NCI-H524 treated with DMSO at 0.1 percent for 48 hours (cell line): ENCODE measurements at regions not wholly inside any gene's neighbourhood (a gene's known extent, or its start where the extent isn't known, plus 50 kb on each side); places are given as distances from the start of the nearest gene placed in this dataset.
"Not testable (repeated sequence)": the region's sequence is repeated elsewhere in the genome, so short reads cannot be mapped to it uniquely, and the experiment has no call there.

Experiments used
- DNase-seq: peaks from one replicate; lab custom pipeline; 2025; lab: John Stamatoyannopoulos, UW

DNA sequence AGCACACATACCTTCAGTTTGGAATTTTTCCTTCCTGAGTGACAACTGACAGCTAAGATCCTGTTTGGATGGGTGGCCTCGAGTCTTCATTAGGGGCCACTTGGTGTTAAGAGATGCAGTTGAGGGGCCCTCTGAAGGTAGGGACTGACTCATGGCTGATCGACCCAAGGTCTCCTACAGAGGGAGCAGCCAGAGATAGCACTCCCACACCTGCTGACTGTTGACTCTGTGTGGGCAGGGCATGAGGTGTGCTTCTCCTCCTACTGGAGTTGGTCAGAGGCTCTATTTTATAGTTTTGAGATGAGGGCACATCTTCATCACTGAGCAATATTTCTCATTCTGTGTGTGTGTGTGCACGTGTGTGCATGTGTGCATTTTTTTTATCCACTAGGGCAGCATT is 378.8 kb upstream of the PODXL start:
- no peak for DNase-seq

DNA sequence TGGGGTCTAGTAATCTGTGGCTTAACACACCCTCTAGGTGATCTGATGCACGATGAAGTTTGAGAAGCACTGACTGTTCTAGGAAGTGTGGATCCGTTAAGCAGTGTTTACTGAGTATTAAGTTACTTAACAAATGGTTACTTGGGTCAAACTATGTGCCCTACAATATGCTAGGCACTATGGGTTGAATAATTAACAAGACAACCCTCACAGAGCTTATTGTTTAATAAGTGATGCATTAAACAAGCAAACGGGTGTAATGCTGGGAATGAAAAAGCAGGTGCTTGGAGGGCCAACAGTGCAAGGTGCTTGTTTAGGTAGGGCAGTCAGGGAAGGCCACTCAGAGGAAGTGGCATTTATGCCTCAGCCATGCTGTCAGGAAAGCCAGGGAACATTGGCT is 378.0 kb upstream of the PODXL start:
- no peak for DNase-seq

DNA sequence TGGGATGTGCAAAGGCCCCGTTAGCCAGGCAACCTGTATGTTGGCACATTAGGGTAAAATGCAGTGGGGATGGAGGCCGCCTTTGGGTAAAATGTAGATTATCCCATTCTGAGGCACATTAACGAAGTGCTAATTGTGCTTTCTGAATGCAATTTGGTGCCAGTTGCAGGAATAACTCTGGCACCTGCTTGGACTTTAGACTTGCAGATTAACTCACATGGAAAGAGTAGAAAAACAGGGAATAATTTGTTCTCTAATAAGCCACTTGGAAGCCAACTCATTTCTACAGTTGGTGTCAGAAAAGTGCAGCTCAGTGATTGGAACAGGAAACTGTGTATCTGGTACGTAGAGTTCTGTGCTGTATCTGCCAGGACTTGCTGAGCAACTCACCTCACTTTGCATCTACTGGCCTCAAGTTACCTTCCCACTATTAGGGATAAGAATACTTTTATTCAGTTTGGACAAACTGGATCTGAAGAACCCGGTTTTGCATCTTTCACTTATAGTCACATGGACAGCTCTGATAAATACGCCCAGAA is 377.4 kb upstream of the PODXL start:
- no peak for DNase-seq

DNA sequence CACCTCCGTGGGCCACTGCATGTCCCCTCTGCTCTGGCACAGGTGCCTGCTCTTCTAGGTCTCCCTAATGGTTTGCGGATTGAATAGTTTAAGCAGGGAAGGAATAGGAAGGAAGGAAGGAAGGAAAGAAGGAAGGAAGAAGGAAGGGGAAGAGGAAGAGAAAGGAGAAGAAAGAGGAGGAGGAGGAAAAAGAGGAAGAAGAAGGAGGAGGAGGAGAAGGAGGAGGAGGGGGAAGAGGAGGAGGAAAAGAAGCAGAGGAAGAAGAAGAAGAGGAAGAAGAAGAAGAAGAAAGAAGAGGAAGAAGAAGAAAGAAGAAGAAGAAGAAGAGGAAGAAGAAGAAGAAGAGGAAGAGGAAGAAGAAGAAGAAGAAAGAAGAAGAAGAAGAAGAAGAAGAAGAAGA is 376.8 kb upstream of the PODXL start:
- DNase-seq: not testable (repeated sequence)

DNA sequence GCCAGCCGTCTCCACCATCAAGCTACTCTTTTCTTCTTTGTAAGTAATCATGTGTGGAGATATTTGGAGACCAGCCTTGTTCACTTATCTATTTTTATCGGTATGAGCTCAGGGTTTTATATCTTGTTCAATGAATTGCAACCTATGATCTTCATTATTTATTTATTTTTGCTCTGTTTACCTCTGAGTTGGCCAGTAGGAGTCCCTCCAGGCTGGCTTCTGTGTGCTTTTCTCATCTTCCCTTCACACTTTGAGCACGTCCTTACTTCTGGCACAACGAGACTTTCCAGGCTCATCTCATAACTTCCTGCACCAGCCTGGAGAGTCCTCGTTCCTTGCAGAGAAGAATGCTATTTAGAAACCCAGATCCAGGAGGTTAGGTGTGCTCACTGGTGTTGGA is 375.8 kb upstream of the PODXL start:
- DNase-seq: no peak

DNA sequence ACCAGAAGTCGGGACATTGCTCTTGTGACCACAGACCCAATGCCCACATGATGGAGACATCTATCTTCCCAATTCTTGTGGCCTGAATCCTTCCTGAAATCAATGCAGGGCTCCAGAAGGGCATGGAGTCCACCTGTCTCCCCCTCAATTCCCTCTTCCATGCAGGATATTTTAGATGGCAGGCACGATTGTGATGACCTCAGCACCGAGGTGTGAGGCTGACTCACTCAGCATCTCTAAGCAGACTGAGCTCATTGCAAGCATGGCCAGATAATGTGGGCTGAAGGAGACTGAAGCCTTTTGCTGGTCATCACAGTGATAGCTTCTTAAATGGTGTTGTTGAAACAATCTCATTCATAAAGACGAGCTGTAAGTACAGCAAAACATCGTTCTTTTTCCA is 374.9 kb upstream of the PODXL start:
- no peak for DNase-seq

DNA sequence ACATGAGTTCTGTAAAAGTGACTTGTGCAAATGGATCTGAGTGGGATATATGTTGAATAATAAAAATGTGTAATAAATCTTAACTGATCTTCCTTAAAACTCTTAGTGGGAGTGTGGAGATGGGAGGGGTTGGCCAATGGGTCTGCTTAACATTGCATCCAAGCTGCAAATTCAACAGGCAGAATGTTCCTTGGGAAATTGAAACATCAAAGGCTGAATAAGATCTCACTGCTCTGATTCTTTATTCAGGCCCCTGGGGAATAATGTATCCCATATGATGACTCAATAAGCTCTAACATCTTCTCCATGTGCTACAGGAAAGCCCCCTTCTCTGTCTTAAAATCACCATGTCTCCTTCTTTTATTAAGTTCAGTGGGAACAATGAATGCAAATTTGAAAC is 373.2 kb upstream of the PODXL start:
- no peak for DNase-seq

DNA sequence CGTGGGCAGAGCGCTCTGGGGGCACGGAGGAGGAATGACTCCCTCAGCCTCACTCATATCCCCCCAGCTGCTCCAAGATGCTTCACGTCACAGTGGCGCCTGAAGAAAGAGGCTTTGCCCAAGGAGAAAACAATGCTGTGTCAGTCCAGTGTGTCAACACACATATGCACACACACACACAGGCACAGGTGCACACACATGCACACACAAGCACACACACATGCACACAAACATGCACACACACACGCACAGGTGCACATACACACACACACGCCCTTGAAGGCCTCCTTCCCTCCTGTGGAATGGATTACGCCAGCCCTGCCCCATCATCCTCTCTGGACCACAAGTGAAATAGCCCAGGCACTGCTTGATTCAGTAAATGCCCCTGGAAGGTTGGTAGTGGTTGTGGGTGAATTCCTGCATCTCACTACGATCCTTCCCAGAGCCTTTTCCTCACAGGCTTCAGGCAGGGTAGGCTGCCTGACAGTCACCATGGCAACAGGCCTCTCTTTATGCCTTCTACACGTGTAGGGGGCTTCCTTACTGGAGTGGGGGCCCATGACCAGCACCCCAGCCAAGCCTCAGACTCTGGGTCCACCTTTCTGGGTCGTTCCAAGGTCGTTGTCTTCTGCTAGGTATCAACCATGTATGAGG is 371.5 kb upstream of the PODXL start:
- no peak for DNase-seq

DNA sequence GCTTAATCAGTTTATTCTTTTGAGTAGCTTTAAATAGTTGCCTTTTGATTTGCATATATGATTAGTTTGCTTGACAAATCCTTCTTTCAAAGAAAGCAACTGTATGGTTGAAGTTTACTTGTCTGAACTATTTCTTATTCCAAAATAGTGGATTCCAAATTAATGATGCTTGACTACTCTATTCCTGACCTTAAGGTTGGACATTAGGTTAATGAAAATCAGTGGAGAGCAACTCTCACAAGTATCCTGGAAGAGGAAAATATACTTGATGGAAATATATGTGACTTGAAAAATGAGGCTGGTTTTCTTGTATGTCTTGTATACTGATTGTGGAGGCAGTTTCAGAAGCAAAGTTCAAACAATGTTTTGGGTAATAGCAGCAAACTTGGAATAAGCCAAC is 369.2 kb upstream of the PODXL start:
- no peak for DNase-seq

DNA sequence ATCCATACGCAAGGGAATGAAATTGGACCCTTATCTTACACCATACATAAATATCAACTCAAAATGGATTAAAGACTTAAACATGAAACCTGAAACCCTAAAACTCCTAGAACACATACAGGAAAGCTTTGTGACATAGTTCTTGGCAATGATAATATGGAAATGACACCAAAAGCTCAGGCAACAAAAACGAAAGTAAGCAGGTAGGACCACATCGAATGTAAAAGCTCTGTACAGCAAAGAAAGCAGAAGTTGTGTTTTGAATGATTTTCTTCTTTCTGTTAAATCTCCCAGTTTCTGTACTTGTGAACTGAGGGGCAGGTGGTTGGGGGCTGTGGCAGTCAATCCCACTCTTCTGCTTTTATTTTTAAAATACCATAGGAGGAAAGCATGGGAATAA is 368.4 kb upstream of the PODXL start:
- DNase-seq: no peak

DNA sequence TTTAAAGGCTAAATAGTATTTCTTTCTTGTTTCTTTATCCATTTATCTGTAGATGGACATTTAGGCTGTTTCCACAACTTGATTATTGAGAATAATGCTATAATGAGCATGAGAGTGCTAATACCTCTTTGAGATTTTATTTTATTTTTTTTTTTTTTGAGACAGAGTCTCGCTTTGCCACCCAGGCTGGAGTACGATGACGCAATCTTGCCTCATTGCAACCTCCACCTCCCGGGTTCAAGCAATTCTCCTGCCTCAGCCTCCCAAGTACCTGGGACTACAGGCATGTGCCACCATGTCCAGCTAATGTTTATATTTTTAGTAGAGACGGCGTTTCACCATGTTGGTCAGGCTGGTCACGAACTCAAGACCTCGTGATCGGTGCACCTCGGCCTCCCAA is 366.5 kb upstream of the PODXL start:
- not testable (repeated sequence) for DNase-seq

DNA sequence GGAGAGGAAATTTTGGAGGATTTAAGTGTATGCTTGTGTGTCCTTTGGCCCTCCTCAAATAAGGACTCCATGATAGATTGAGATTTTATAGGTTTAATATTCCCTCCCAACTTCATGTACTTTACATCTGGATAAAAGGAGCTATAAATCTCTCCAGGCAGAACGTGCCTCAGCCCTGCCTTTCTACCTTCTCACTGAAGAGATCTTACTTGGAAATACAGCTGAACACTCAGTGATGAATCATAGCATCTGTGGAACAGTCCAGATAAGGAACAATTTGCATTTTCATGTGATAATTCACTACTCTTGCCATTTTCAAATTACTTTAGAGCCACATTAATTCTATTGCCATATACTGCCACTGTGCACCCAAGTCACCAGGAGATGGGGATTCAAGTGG is 364.6 kb upstream of the PODXL start:
- no peak for DNase-seq

DNA sequence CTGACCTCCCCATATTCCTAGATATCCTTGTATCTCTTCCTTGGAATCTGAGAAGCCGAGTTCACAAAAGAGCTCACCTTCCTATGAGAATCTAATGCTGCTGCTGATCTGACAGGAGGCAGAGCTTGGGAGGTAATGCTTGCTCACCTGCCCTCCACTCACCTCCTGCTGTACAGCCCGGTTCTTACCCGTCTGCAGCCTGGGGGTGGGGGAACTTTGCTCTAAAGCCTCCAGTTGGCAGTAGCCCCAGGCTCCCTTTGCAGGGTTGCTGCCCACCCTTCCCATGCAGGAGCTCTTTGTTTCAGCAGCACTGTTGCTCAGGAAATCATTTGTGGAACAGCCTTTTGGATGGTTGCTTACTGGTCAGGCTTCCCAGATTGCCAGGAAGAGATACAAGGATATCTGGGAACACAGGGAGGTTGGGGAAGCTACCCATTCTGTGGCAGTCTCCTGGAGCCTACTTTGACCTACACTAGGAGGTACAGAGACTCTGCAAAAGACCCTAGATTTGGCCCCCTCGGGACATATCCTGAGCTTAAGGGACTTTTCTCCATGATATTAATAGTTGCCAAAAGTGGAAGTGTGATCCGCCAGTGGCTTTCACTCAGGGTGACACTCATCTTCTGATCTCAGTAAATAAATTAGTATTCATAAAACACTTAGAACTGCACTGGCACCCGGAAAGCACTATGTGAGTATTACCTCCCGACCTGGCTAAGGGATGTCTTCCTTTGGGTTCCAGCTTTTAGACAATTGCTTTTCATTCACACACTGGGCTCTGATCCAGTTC is 363.7 kb upstream of the PODXL start:
- DNase-seq: no peak

DNA sequence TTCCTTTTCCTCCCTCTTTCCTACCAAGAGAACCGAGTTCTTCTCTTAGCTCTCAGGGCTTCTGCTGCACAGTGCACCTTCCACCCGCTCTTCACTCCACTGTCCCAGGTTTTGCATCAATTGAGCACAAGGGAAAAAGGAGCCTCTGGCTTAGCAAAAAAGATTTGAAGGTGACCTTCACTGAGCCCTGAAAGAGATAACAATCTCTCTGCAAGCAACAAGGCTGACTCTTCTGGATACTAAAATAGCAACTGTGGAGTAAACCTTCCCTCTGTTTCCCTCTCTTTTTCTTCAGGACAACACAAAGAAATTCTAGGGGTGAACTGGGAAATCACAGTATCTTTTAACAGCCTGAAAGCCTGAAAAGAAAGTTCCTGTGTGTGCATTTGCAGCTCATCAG is 354.7 kb upstream of the PODXL start:
- DNase-seq: no peak

DNA sequence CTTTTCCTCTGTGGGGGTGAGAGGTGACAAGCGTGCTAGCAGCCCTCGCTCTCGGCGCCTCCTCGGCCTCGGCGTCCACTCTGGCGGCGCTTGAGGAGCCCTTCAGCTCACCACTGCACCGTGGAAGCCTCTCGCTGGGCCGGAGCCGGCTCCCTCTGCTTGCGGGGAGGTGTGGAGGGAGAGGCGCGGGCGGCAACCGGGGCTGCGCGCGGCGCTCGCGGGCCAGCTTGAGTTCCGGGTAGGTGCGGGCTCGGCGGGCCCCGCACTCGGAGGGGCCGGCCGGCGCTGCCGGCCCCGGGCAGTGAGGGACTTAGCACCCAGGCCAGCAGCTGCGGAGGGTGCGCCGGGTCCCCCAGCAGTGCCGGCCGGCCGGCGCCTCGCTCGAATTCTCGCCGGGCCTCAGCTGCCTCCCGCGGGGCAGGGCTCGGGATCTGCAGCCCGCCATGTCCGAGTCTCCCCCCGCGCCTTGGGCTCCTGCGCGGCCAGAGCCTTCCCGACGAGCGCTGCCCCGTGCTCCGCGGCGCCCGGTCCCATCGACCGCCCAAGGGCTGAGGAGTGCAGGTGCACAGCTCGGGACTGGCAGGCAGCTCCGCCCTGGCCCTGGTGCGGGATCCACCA is 352.8 kb upstream of the PODXL start:
- no peak for DNase-seq

DNA sequence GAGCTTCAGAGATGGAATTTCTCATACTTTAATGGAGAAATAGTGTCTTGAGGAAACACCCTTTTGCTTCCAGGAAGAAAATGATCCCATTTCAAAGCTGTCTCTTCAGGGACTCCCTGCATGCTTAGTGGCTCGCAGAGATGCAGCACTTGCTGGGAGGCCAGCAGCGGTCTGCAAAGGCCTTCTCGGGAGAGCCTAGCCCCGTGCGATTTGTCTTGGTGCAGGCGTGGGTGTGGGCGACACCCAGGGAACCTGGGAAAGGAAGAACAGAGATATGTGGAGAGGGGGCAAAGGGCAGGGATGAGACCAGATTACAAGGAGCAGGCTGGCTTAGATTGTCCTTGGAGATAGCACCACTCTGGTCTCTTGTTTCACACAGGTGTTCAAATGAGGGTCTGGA is 352.3 kb upstream of the PODXL start:
- DNase-seq: no peak

DNA sequence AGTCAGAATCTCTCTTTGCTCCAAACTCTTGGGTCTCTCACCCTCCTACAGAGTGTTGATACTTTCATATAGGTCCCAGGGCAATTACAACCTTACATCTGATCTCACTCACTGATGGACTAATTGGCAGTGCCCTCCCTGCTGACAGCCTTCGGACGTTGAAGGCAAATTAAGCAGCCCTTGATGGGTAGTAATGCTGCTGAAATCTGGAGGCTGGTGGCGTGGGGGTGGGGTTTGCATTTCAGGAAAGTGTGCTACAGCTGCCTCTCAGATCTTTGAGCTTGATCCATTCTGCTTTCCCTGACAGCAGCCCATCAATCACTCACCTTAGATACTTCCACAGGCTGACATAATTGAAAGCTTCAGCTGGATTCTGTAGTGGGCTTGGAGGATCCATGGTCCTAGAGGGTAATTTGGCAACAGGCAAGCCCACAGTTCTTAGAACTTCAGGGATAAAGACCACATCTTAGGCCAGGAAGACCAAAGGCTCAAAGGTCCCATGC is 349.1 kb upstream of the PODXL start:
- no peak for DNase-seq

DNA sequence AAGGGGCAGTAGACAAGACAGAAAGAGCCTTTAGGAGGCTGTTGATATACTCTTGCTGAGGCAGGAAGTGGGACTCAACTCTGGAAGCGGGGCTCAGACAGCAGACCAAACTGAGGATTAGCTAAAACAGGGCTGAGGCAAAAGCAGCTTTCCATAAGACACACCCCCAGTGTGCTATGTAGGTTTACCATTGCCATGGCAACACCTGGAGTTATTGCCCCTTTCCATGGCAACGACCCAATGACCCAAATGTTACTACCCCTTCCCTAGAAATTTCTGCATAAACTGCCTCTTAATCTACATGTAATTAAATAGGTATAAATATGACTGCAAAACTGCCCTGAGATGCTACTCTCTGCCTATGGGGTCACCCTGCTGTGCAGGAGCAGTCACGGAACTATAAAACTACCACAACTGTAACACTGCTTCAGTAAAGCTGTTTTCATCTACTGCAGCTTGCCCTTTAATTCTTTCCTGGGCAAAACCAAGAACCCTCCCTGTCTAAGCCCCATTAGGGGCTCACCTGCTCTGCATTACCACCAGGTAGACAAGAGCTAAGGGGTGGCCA is 348.4 kb upstream of the PODXL start:
- DNase-seq: no peak

DNA sequence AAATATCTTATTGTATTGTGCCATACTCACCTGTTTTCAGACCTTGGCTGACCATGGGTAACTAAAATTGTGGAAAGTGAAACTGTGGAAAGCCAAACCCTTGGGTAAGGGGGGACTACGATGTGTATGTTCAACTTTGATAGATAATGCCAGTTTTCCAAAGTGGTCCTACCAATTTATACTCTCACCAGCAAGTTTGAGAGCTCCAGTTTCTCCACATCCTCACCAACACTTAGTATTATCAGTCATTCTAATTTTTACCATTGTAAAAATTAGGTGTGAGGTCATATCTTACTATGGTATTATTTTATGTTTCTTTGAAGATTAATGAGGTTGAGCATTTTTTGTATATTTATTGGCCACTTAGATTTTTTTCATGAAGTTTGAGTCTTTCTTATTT is 346.9 kb upstream of the PODXL start:
- no peak for DNase-seq

DNA sequence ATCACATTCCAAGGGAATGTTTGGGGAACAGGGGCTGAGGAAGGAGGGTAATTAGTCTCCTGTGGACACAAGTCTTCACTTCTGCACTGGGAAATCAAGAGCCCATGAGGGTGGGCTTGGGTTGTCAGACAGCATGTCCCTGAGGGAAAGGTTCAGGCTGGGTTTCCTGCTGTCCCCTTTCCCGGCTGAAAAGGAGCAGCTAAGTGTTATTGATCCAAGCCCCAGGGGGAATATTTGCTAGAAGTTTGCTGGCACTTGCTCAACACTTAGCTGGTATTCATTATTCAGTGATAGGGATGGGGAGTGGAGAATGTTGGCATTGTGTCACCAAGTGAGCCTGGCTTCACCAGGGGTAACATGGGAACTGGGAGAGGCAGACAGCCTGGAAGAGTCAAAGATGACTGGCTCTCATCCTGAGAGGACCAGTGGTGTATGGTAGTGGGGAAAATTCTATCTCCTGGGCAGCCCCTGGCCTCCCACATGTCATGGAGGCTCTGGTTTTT is 344.4 kb upstream of the PODXL start:
- DNase-seq: no peak

DNA sequence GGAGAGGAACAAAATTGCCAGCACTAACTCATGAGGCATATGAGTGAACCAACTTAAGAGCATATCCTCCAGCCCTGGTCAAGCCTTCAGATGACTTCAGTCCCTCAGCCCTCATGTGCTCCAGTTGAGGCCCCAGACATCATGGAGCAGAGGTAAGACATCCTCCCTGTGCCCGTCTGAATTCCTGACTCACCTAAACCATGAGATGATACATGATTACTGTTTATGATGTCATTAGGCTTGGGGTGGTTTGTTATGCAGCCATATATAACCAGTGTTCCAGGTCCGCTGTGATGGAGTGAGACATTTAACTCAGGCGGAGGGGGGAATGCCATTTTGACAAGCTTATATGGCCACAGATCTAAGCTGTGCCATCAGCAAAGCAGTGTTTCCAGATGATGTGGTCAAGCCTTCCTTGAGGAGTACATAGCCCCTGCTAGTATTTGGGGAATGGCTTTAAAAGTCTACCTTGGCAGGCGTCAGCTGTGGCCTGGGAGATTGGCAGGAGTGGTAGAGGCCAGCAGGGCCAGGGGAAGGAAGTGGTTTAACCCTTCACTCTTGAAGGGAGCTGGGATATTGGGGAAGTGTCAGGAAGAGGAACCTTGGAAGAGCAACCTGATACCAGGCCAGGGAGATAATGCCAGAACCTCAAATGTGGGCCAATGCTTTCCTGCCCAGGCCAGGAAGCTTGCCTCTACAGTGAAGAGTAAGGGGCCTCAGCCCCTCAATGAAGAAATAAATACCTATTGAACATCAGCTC is 343.0 kb upstream of the PODXL start:
- DNase-seq: no peak

DNA sequence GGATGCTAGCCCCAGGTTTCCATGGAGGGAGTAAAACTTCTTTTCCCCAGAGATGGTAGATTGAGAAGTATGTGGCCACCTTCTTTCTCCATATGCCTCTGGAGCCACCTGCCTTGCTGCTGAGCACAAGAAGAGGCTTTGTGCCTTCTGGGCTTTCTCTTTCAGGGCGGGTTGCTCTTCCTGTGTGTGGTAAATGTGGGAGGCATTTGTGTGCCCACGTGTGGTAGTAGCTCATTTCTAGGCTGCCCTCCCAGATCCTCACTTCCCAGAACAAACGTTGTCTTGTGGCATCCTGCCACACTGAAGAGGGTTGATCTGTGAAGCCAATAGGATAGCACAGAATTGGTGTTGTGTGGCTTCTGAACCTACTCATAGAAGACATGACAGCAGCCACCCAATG is 342.0 kb upstream of the PODXL start:
- DNase-seq: no peak
